Endodermal cell (in vitro differentiated cells): ENCODE measurements at regions not wholly inside any gene's neighbourhood (a gene's known extent, or its start where the extent isn't known, plus 50 kb on each side); places are given as distances from the start of the nearest gene placed in this dataset.

ENCODE experiments used
- DNase-seq: peaks from one replicate; pipeline ENCODE4 v3.0.0-alpha.2; 2017
- H3K27ac ChIP-seq: 2 replicates; pipeline ENCODE4 v1.5.1; 2013; ENCODE audit warnings: mild to moderate bottlenecking, low read depth, low read length, moderate library complexity
- H3K27me3 ChIP-seq: 2 replicates; pipeline ENCODE4 v1.6.1; 2013; ENCODE audit warnings: mild to moderate bottlenecking, low read length, moderate library complexity; ENCODE audit not compliant: insufficient read depth, control insufficient read depth, poor library complexity, severe bottlenecking
- H3K36me3 ChIP-seq: 2 replicates; pipeline ENCODE4 v1.7.0; 2013; ENCODE audit warnings: mild to moderate bottlenecking, low read length, moderate library complexity; ENCODE audit not compliant: control insufficient read depth, insufficient read depth
- H3K4me1 ChIP-seq: one replicate; pipeline ENCODE4 v1.7.0; 2013; ENCODE audit warnings: low read length; ENCODE audit not compliant: control insufficient read depth, insufficient read depth
- H3K4me3 ChIP-seq: 2 replicates; pipeline ENCODE4 v1.5.1; 2013; ENCODE audit warnings: mild to moderate bottlenecking, low read length, moderate library complexity
- H3K9ac ChIP-seq: 2 replicates; pipeline ENCODE4 v1.6.1; 2013; ENCODE audit warnings: mild to moderate bottlenecking, low read length, moderate library complexity; ENCODE audit not compliant: poor library complexity, severe bottlenecking; ENCODE audit errors: extremely low read depth
- H3K9me3 ChIP-seq: 2 replicates; pipeline ENCODE4 v1.6.1; 2013; ENCODE audit warnings: mild to moderate bottlenecking, low read length, moderate library complexity; ENCODE audit not compliant: control insufficient read depth
- H3K27ac Mint-ChIP-seq: 2 replicates; pipeline ENCODE4 v1.8.0; 2020; ENCODE audit warnings: mixed read lengths
- H3K27me3 Mint-ChIP-seq: 2 replicates; pipeline ENCODE4 v1.8.0; 2021; ENCODE audit warnings: mild to moderate bottlenecking, mixed read lengths; ENCODE audit not compliant: insufficient read depth
- H3K36me3 Mint-ChIP-seq: 2 replicates; pipeline ENCODE4 v1.8.0; 2020; ENCODE audit warnings: low read depth, mixed read lengths
- H3K4me1 Mint-ChIP-seq: 2 replicates; pipeline ENCODE4 v1.8.0; 2020; ENCODE audit warnings: mixed read lengths
- H3K4me3 Mint-ChIP-seq: 2 replicates; pipeline ENCODE4 v1.8.0; 2020; ENCODE audit warnings: mild to moderate bottlenecking, moderate library complexity, mixed read lengths
- H3K9me3 Mint-ChIP-seq: 2 replicates; pipeline ENCODE4 v1.8.0; 2020; ENCODE audit warnings: mild to moderate bottlenecking, mixed read lengths
- WGBS, 2 experiments: methylation state at CpG; one replicate each; pipeline versions ENCODE4 v1.1.5 to v1.1.7; 2013; ENCODE audit warnings: missing lambda C conversion rate in 2 of 2, mixed read lengths in 1 of 2; ENCODE audit not compliant: insufficient coverage in 1 of 2, insufficient read length in 1 of 2; 5-methylcytosine and 5-hydroxymethylcytosine counted together
- TF ChIP-seq, protein P1 (sequence below): fragments of 200-600 bp; sonication (generic); conservative IDR thresholded peaks from 2 replicates; pipeline ENCODE4 v1.5.0; 2021; ENCODE audit warnings: antibody characterized with exemption, mild to moderate bottlenecking

DNA sequence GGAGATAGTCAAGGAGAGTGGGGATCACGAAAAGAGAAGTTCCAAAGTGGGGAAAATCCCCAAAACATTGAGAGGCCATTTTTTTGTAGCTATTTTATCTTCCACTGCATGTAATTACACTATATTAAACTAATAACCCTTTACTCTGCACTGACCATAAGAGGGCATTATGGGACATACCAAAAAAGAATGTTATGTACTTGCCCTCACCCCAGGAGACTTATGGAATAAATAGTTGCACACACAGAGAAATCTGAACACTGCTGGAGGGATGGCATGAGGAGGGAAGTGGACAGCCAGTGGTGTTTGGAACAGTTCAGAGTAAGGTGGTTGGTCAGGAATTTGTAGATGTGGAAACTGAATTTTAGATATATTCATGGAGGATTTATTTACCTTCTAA, 422.9 kb downstream of the SNAPC1 start:
- no peak overlapping the region for H3K4me3 Mint-ChIP-seq
- WGBS, 2 experiments, result 80 to 93% methylated on average over 1 of the region's 1 CpG
- Histone ChIP-seq H3K27me3 (no peaks in the 10 kb centered on the region), H3K9me3 (no peaks in the 10 kb centered on the region), H3K9ac (no peak overlapping the region), H3K4me1 (peaks cover 4% of the 10 kb centered on the region), H3K36me3 (no peaks in the 10 kb centered on the region), H3K27ac (no peak overlapping the region), H3K4me3 (no peak overlapping the region)
- H3K4me1 Mint-ChIP-seq, result peaks cover 8% of the 10 kb centered on the region
- no peaks in the 10 kb centered on the region for H3K9me3 Mint-ChIP-seq
- TF ChIP-seq, protein P1, sequence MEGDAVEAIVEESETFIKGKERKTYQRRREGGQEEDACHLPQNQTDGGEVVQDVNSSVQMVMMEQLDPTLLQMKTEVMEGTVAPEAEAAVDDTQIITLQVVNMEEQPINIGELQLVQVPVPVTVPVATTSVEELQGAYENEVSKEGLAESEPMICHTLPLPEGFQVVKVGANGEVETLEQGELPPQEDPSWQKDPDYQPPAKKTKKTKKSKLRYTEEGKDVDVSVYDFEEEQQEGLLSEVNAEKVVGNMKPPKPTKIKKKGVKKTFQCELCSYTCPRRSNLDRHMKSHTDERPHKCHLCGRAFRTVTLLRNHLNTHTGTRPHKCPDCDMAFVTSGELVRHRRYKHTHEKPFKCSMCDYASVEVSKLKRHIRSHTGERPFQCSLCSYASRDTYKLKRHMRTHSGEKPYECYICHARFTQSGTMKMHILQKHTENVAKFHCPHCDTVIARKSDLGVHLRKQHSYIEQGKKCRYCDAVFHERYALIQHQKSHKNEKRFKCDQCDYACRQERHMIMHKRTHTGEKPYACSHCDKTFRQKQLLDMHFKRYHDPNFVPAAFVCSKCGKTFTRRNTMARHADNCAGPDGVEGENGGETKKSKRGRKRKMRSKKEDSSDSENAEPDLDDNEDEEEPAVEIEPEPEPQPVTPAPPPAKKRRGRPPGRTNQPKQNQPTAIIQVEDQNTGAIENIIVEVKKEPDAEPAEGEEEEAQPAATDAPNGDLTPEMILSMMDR, result no peak
- H3K27ac Mint-ChIP-seq, result no peak overlapping the region
- no peaks in the 10 kb centered on the region for H3K27me3 Mint-ChIP-seq
- H3K36me3 Mint-ChIP-seq, result no peaks in the 10 kb centered on the region
- no peak for DNase-seq

DNA sequence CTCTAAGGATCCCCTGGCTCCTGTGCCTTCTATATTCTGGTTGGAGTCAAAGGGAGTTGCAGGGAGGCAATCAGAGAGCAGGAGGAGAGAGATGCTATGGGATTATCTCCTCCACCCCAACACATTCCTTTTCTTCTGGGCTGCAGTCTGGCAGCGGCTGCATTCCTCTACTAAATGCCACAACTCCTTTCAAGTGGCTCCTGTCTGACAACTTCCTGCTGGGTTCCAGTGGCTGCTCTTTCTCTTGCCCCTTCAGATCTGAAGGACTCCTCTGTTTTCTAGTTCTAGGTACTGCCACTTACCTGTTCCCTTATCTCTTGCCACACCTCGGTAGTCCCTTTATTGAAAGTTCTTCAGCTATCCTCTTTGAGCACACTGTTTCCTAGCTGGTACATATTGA, 425.0 kb downstream of the SNAPC1 start:
- H3K4me1 ChIP-seq, result peaks cover 4% of the 10 kb centered on the region
- no peak overlapping the region for H3K9ac ChIP-seq
- 43 to 68% methylated on average over 1 to 2 of the region's 2 CpGs for WGBS, 2 experiments
- Mint-ChIP-seq H3K27ac (no peak overlapping the region), H3K4me3 (no peak overlapping the region), H3K27me3 (no peaks in the 10 kb centered on the region), H3K36me3 (no peaks in the 10 kb centered on the region), H3K4me1 (peaks cover 8% of the 10 kb centered on the region), H3K9me3 (no peaks in the 10 kb centered on the region)
- no peaks in the 10 kb centered on the region for H3K36me3 ChIP-seq
- H3K4me3 ChIP-seq, result no peak overlapping the region
- DNase-seq, result peak; percentile 73
- no peak overlapping the region for H3K27ac ChIP-seq
- no peaks in the 10 kb centered on the region for H3K9me3 ChIP-seq
- H3K27me3 ChIP-seq, result no peaks in the 10 kb centered on the region
- TF ChIP-seq, protein P1, result no peak

DNA sequence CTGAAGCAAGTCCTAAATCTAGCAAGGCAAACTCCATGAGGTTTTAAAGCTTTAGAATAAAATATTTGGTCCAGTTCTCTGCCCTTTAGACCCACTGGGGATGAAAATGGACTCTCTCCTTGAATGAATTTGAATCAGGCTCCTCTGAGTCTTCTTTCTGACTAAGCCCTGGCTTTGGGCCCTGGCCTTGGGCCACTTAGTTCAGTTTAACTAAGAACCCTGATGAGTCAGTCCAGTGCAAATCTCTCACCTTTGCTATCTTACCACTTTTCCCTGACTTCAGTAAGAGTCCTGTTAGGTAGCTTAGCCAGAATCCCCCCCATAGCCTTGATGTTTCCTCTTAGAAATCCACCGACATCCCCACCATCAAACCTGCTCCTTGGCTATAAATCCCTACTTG, 427.5 kb downstream of the SNAPC1 start:
- Histone ChIP-seq H3K4me1 (peaks cover 4% of the 10 kb centered on the region), H3K36me3 (no peaks in the 10 kb centered on the region), H3K4me3 (no peak overlapping the region), H3K27ac (no peak overlapping the region), H3K9ac (no peak overlapping the region), H3K9me3 (no peaks in the 10 kb centered on the region), H3K27me3 (no peaks in the 10 kb centered on the region)
- no peak for DNase-seq
- Mint-ChIP-seq H3K27me3 (no peaks in the 10 kb centered on the region), H3K4me3 (no peak overlapping the region), H3K27ac (no peak overlapping the region), H3K36me3 (no peaks in the 10 kb centered on the region), H3K9me3 (no peaks in the 10 kb centered on the region), H3K4me1 (peaks cover 8% of the 10 kb centered on the region)
- 0% methylated on average over 1 of the region's 1 CpG for WGBS, 2 experiments
- TF ChIP-seq, protein P1, result no peak
